H1 (cell line): ENCODE measurements at regions not wholly inside any gene's neighbourhood (a gene's known extent, or its start where the extent isn't known, plus 50 kb on each side); places are given as distances from the start of the nearest gene placed in this dataset.

ENCODE experiments used
- POU5F1 ChIP-seq: IDR thresholded peaks from 2 replicates; pipeline ENCODE4 v1.6.1; 2011; ENCODE audit warnings: low read depth, mild to moderate bottlenecking, low read length, moderate library complexity
- SP4 ChIP-seq: IDR thresholded peaks from 2 replicates; pipeline ENCODE4 v1.6.1; 2012; ENCODE audit warnings: low read length, inconsistent platforms
- TBP ChIP-seq: IDR thresholded peaks from 2 replicates; pipeline ENCODE4 v1.6.1; 2011; ENCODE audit warnings: low read depth, low read length, improper control_type of control experiment
- TEAD4 ChIP-seq: IDR thresholded peaks from 2 replicates; pipeline ENCODE4 v1.6.1; 2012; ENCODE audit warnings: low read depth, low read length, inconsistent platforms, mixed read lengths

DNA sequence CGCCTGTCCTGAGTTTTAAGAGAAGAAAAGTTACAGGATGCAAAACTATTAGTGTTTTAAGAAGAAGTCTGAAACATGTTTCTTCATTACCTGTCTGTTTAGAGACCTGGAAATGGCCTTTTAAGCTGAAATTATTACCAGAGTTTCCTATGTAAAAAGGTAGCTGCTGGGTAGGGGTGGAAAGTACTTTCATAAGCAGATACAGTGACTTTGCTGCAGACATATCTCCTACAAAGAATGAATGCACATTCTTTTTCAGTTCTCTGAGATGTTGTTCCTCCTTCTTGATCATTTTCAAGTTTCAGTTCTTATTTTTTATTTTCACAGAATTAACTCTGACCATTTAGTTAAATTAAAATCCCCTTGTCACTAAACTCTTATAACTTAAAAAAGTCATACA is 1329.6 kb downstream of the KCNT2 start (continued):
- TF ChIP-seq TEAD4 (no peak), POU5F1 (no peak), TBP (no peak), SP4 (no peak)
